HepG2 (cell line): ENCODE measurements at regions not wholly inside any gene's neighbourhood (a gene's known extent, or its start where the extent isn't known, plus 50 kb on each side); places are given as distances from the start of the nearest gene placed in this dataset.
A peak's percentile ranks its signal among the peaks of the same experiment; 100 is the strongest.

ENCODE experiments used
- ATRX ChIP-seq: sonication (generic); formaldehyde crosslinking; IDR thresholded peaks from 2 replicates; pipeline ENCODE4 v1.4.0; 2020; ENCODE audit warnings: missing genetic modification reagents, borderline replicate concordance
- BHLHE40 ChIP-seq: IDR thresholded peaks from 2 replicates; pipeline ENCODE4 v1.6.1; 2011; ENCODE audit warnings: low read length, improper control_type of control experiment
- CCAR2 ChIP-seq: fragments of 200-400 bp; formaldehyde crosslinking; optimal IDR thresholded peaks from 2 replicates; pipeline ENCODE3; 2018; ENCODE audit warnings: low read depth, mild to moderate bottlenecking, low read length, moderate library complexity
- CERS6 ChIP-seq: sonication (generic); formaldehyde crosslinking; IDR thresholded peaks from 2 replicates; pipeline ENCODE4 v1.5.0; 2020; ENCODE audit warnings: missing genetic modification reagents
- ELF3 ChIP-seq: IDR thresholded peaks from 2 replicates; pipeline ENCODE4 v1.6.1; 2016; ENCODE audit warnings: missing genetic modification reagents, missing compliant biosample characterization
- HMGXB4 ChIP-seq, 2 experiments: sonication (generic) in 1 of 2; formaldehyde crosslinking in 1 of 2; IDR thresholded peaks; 2 replicates each; pipeline versions ENCODE4 v1.4.0 to v1.6.1; 2018 to 2020; ENCODE audit warnings: missing genetic modification reagents in 2 of 2, borderline replicate concordance in 1 of 2, low read depth in 1 of 2, mild to moderate bottlenecking in 1 of 2, missing biosample characterization in 1 of 2
- ISL2 ChIP-seq: sonication (generic); formaldehyde crosslinking; IDR thresholded peaks from 2 replicates; pipeline ENCODE4 v1.5.0; 2020; ENCODE audit warnings: missing genetic modification reagents
- KLF16 ChIP-seq, 2 experiments: sonication (generic) in 1 of 2; formaldehyde crosslinking in 1 of 2; IDR thresholded peaks; 2 replicates each; pipeline versions ENCODE4 v1.6.1 to v1.8.0; 2016 to 2023; ENCODE audit warnings: missing genetic modification reagents in 2 of 2, missing compliant biosample characterization in 1 of 2
- KLF6 ChIP-seq: IDR thresholded peaks from 2 replicates; pipeline ENCODE4 v1.8.0; 2016; ENCODE audit warnings: missing biosample characterization, missing genetic modification reagents
- MIER3 ChIP-seq: IDR thresholded peaks from 2 replicates; pipeline ENCODE4 v1.6.1; 2016; ENCODE audit warnings: missing compliant biosample characterization, borderline replicate concordance
- MIXL1 ChIP-seq: IDR thresholded peaks from 2 replicates; pipeline ENCODE4 v1.6.1; 2016
- NR2F6 ChIP-seq, 2 experiments: IDR thresholded peaks; 2 replicates each; pipeline ENCODE4 v1.6.1; 2016; ENCODE audit warnings: antibody characterized with exemption in 1 of 2, mild to moderate bottlenecking in 1 of 2
- RFX3 ChIP-seq: IDR thresholded peaks from 2 replicates; pipeline ENCODE4 v1.6.1; 2016; ENCODE audit warnings: missing biosample characterization, missing genetic modification reagents
- RXRA ChIP-seq: sonication (generic); formaldehyde crosslinking; IDR thresholded peaks from 2 replicates; pipeline ENCODE4 v1.5.1; 2020; ENCODE audit warnings: missing genetic modification reagents
- RXRB ChIP-seq: IDR thresholded peaks from 2 replicates; pipeline ENCODE4 v1.6.1; 2016; ENCODE audit warnings: borderline replicate concordance, missing genetic modification reagents, missing compliant biosample characterization
- SALL1 ChIP-seq: sonication (generic); formaldehyde crosslinking; IDR thresholded peaks from 2 replicates; pipeline ENCODE4 v1.8.0; 2022; ENCODE audit warnings: mild to moderate bottlenecking, missing genetic modification reagents
- SIN3A ChIP-seq: IDR thresholded peaks from 2 replicates; pipeline ENCODE4 v1.6.1; 2011; ENCODE audit warnings: low read depth, mild to moderate bottlenecking, control low read depth, low read length, borderline replicate concordance
- SMARCC2 ChIP-seq: fragments of 450-650 bp; IDR thresholded peaks from 2 replicates; pipeline ENCODE4 v1.6.1; 2017; ENCODE audit warnings: antibody characterized with exemption, mild to moderate bottlenecking
- ZNF234 ChIP-seq: sonication (generic); formaldehyde crosslinking; conservative IDR thresholded peaks from 2 replicates; pipeline ENCODE4 v1.5.1; 2020; ENCODE audit warnings: mild to moderate bottlenecking, missing genetic modification reagents
- ZNF274 ChIP-seq: sonication (generic); formaldehyde crosslinking; IDR thresholded peaks from 2 replicates; pipeline ENCODE4 v1.5.1; 2020; ENCODE audit warnings: mild to moderate bottlenecking, missing genetic modification reagents
- ZNF292 ChIP-seq: sonication (generic); formaldehyde crosslinking; IDR thresholded peaks from 2 replicates; pipeline ENCODE4 v1.8.1; 2022; ENCODE audit warnings: mild to moderate bottlenecking, low read depth, missing genetic modification reagents, borderline replicate concordance
- ZNF562 ChIP-seq: sonication (generic); formaldehyde crosslinking; IDR thresholded peaks from 2 replicates; pipeline ENCODE4 v1.8.0; 2022; ENCODE audit warnings: missing genetic modification reagents, borderline replicate concordance
- ZNF709 ChIP-seq: sonication (generic); formaldehyde crosslinking; IDR thresholded peaks from 2 replicates; pipeline ENCODE4 v1.5.0; 2020; ENCODE audit warnings: mild to moderate bottlenecking, missing genetic modification reagents
- ZNF710 ChIP-seq: sonication (generic); formaldehyde crosslinking; IDR thresholded peaks from 2 replicates; pipeline ENCODE4 v1.5.0; 2020; ENCODE audit warnings: mild to moderate bottlenecking, missing genetic modification reagents, borderline replicate concordance

- TF ChIP-seq CERS6 (CRISPR knock-in tag): no peak
- TF ChIP-seq CCAR2: no peak
- no peak for TF ChIP-seq SMARCC2
- no peak for TF ChIP-seq SIN3A
- no peak for TF ChIP-seq RFX3
- TF ChIP-seq ZNF234: no peak
- no peak for TF ChIP-seq ZNF709
- TF ChIP-seq KLF16 (CRISPR knock-in tag; IDR thresholded peaks at IDR 0.05): no peak
- peak; percentile 40; the same call in 1 of the 2 replicates for TF ChIP-seq ZNF292 (CRISPR knock-in tag)
- TF ChIP-seq ISL2 (CRISPR knock-in tag): no peak
- no peak for TF ChIP-seq ZNF710
- TF ChIP-seq MIER3 (CRISPR knock-in tag): 0 out of 2 replicates have a peak, but pooled peaks have one; percentile 17
- TF ChIP-seq SALL1 (CRISPR knock-in tag): peak; percentile 69
- no peak for TF ChIP-seq ATRX
- peak; percentile 43; the same call in 1 of the 2 replicates for TF ChIP-seq ELF3 (CRISPR knock-in tag)
- TF ChIP-seq BHLHE40: no peak
- TF ChIP-seq ZNF562 (CRISPR knock-in tag): no peak
- TF ChIP-seq ZNF274: no peak
- 0 out of 2 replicates have a peak, but pooled peaks have one; percentile 10 for TF ChIP-seq KLF6
- TF ChIP-seq MIXL1 (CRISPR knock-in tag): 0 out of 2 replicates have a peak, but pooled peaks have one; percentile 17
- peak; percentile 77 for TF ChIP-seq RXRA (CRISPR knock-in tag)
- no peak for TF ChIP-seq NR2F6 (IDR thresholded peaks at IDR 0.05)
- TF ChIP-seq NR2F6 (CRISPR knock-in tag; IDR thresholded peaks at IDR 0.05): peak; percentile 42; the same call in 1 of the 2 replicates
- TF ChIP-seq HMGXB4 (CRISPR knock-in tag; IDR thresholded peaks at IDR 0.05; ENCODE audit: borderline replicate concordance in 1 of 2, low read depth in 1 of 2): peak in 1 of 2 experiments; percentile 32; a peak in 1 of 4 replicates
- TF ChIP-seq RXRB (CRISPR knock-in tag): peak; percentile 82; the same call in 1 of the 2 replicates
Observed at GRCh38 chrX:41001327-41001726, 83.9 kb upstream of the USP9X start (continued).
